ENCODE measurements at regions not wholly inside any gene's neighbourhood (a gene's known extent, or its start where the extent isn't known, plus 50 kb on each side); places are given as distances from the start of the nearest gene placed in this dataset.

GRCh38 chr3:20776692-20777091, 590.7 kb upstream of the SGO1 start:
- TF ChIP-seq CTCF (IDR thresholded peaks at IDR 0.05; ENCODE audit: poor library complexity, severe bottlenecking) (no peak), EZH2 (IDR thresholded peaks at IDR 0.05; ENCODE audit: borderline replicate concordance, insufficient read depth, low read length, poor library complexity, severe bottlenecking) (no peak)

All from neural cell (in vitro differentiated cells).